OCI-LY7 (cell line): ENCODE measurements at regions not wholly inside any gene's neighbourhood (a gene's known extent, or its start where the extent isn't known, plus 50 kb on each side); places are given as distances from the start of the nearest gene placed in this dataset.

Experiments
- BruUV-seq: library from RNA; stranded (reverse); fragments of 400-500 nt; replicated peaks from 2 replicates; lab custom pipeline; 2021; lab: Mats Ljungman, UMichigan
- CTCF ChIA-PET: fragments of 300-600 bp; sonication (Branson Sonifier 250); formaldehyde crosslinking; loops from one replicate; lab custom pipeline; 2022; ENCODE audit warnings: antibody characterized with exemption; ENCODE audit not compliant: unreplicated experiment; lab: Charles Lee
- POLR2A ChIA-PET: fragments of 300-600 bp; sonication (Branson Sonifier 250); formaldehyde crosslinking; loops from one replicate; lab custom pipeline; 2022; ENCODE audit warnings: antibody characterized with exemption; lab: Charles Lee
- DNase-seq: peaks from one replicate; pipeline ENCODE4 v3.0.0-alpha.2; 2015; ENCODE audit warnings: low spot score
- H2AFZ ChIP-seq: fragments of 200-600 bp; sonication (generic), shearing (Covaris generic); 2 replicates; pipeline ENCODE4 v1.6.1; 2014; ENCODE audit warnings: mild to moderate bottlenecking, antibody characterized with exemption, low read length, moderate library complexity
- H3K27ac ChIP-seq: fragments of 200-600 bp; sonication (generic); 2 replicates; pipeline ENCODE4 v1.5.1; 2014; ENCODE audit warnings: mixed run types, low read depth, mild to moderate bottlenecking, moderate library complexity, low read length, inconsistent platforms; ENCODE audit not compliant: poor library complexity, severe bottlenecking
- H3K36me3 ChIP-seq: fragments of 200-600 bp; sonication (generic); 2 replicates; pipeline ENCODE4 v1.6.1; 2014; ENCODE audit warnings: mild to moderate bottlenecking, antibody characterized with exemption, low read length, moderate library complexity, mixed read lengths; ENCODE audit not compliant: insufficient read depth
- H3K4me1 ChIP-seq: fragments of 200-600 bp; sonication (generic); 2 replicates; pipeline ENCODE4 v1.5.1; 2014; ENCODE audit warnings: mild to moderate bottlenecking, low read length; ENCODE audit not compliant: insufficient read depth, poor library complexity, severe bottlenecking
- H3K4me2 ChIP-seq: fragments of 200-600 bp; sonication (generic); 2 replicates; pipeline ENCODE4 v1.6.1; 2014; ENCODE audit warnings: mild to moderate bottlenecking, low read length
- H3K4me3 ChIP-seq: fragments of 200-600 bp; sonication (generic); 2 replicates; pipeline ENCODE4 v1.5.1; 2014; ENCODE audit warnings: mild to moderate bottlenecking, low read depth, low read length; ENCODE audit not compliant: poor library complexity, severe bottlenecking
- H3K79me2 ChIP-seq: fragments of 200-600 bp; sonication (generic); 2 replicates; pipeline ENCODE4 v1.6.1; 2016; ENCODE audit warnings: low read depth, mild to moderate bottlenecking, low read length, moderate library complexity, mixed read lengths; ENCODE audit not compliant: insufficient read depth
- H3K9me2 ChIP-seq: fragments of 200-600 bp; sonication (generic); 2 replicates; pipeline ENCODE4 v1.6.1; 2016; ENCODE audit warnings: mild to moderate bottlenecking, low read length, mixed read lengths; ENCODE audit not compliant: insufficient read depth
- H3K9me3 ChIP-seq: fragments of 200-600 bp; sonication (generic); 2 replicates; pipeline ENCODE4 v1.6.1; 2014; ENCODE audit warnings: mild to moderate bottlenecking, mixed run types, low read length, mixed read lengths
- H4K20me1 ChIP-seq: fragments of 200-600 bp; sonication (generic); 2 replicates; pipeline ENCODE4 v1.6.1; 2014; ENCODE audit warnings: mild to moderate bottlenecking, antibody characterized with exemption, low read length, moderate library complexity, mixed read lengths; ENCODE audit not compliant: insufficient read depth
- EZH2phosphoT487 ChIP-seq: fragments of 200-600 bp; sonication (generic); IDR thresholded peaks from 2 replicates; pipeline ENCODE4 v1.6.1; 2018; ENCODE audit warnings: low read depth, borderline replicate concordance, mild to moderate bottlenecking, mixed run types, antibody characterized with exemption, low read length, moderate library complexity, mixed read lengths
- intact Hi-C: fragments of 100-400 bp; cut with micrococcal nuclease; formaldehyde crosslinking; loops from one replicate; pipeline ENCODE4 v1.10.0; 2022; ENCODE audit not compliant: unreplicated experiment
- TF ChIP-seq, protein P1 (sequence below): fragments of 200-600 bp; sonication (generic); conservative IDR thresholded peaks from 2 replicates; pipeline ENCODE4 v1.5.1; 2014; ENCODE audit warnings: mild to moderate bottlenecking, antibody characterized with exemption, low read length, moderate library complexity, mixed read lengths

- no peak for TF ChIP-seq EZH2phosphoT487
- TF ChIP-seq, protein P1, sequence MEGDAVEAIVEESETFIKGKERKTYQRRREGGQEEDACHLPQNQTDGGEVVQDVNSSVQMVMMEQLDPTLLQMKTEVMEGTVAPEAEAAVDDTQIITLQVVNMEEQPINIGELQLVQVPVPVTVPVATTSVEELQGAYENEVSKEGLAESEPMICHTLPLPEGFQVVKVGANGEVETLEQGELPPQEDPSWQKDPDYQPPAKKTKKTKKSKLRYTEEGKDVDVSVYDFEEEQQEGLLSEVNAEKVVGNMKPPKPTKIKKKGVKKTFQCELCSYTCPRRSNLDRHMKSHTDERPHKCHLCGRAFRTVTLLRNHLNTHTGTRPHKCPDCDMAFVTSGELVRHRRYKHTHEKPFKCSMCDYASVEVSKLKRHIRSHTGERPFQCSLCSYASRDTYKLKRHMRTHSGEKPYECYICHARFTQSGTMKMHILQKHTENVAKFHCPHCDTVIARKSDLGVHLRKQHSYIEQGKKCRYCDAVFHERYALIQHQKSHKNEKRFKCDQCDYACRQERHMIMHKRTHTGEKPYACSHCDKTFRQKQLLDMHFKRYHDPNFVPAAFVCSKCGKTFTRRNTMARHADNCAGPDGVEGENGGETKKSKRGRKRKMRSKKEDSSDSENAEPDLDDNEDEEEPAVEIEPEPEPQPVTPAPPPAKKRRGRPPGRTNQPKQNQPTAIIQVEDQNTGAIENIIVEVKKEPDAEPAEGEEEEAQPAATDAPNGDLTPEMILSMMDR, result no peak
- Histone ChIP-seq H3K36me3 (no peaks in the 10 kb centered on the region), H3K4me3 (no peak overlapping the region), H4K20me1 (no peaks in the 10 kb centered on the region), H3K9me2 (no peaks in the 10 kb centered on the region), H3K9me3 (no peaks in the 10 kb centered on the region), H3K4me2 (no peak overlapping the region), H3K27ac (no peak overlapping the region), H3K4me1 (no peaks in the 10 kb centered on the region), H3K79me2 (no peaks in the 10 kb centered on the region), H2AFZ (no peak overlapping the region)
- ChIA-PET CTCF (no interaction called here), POLR2A (interaction anchor here (0.5 to 0.8 kb wide), 2 partner anchors 11 to 50 kb away, joined by 3 to 4 read pairs; no protein-coding TSS in a partner anchor)
- DNase-seq, result no peak
- no TSS peak for BruUV-seq
- intact Hi-C loops, result no loop called here
Measured at GRCh38 chr11:106468531-106468930, 391.1 kb downstream of the AASDHPPT start.

- ChIA-PET CTCF (no interaction called here), POLR2A (no interaction called here)
- Histone ChIP-seq H4K20me1 (no peaks in the 10 kb centered on the region), H3K79me2 (no peaks in the 10 kb centered on the region), H3K4me2 (no peak overlapping the region), H3K36me3 (no peaks in the 10 kb centered on the region), H3K4me1 (no peaks in the 10 kb centered on the region), H2AFZ (no peak overlapping the region), H3K4me3 (no peak overlapping the region), H3K27ac (no peak overlapping the region), H3K9me2 (no peaks in the 10 kb centered on the region), H3K9me3 (no peaks in the 10 kb centered on the region)
- BruUV-seq, result no TSS peak
- DNase-seq, result no peak
- intact Hi-C loops, result no loop called here
- TF ChIP-seq, protein P1, result no peak
- no peak for TF ChIP-seq EZH2phosphoT487
Measured at GRCh38 chr11:106470230-106470629, 392.8 kb downstream of the AASDHPPT start.

GRCh38 chr11:106471276-106471675, 393.8 kb downstream of the AASDHPPT start:
- BruUV-seq, result no TSS peak
- TF ChIP-seq, protein P1, result no peak
- TF ChIP-seq EZH2phosphoT487, result no peak
- Histone ChIP-seq H3K4me1 (no peaks in the 10 kb centered on the region), H3K4me2 (no peak overlapping the region), H3K9me2 (no peaks in the 10 kb centered on the region), H2AFZ (no peak overlapping the region), H3K36me3 (no peaks in the 10 kb centered on the region), H4K20me1 (no peaks in the 10 kb centered on the region), H3K4me3 (no peak overlapping the region), H3K27ac (no peak overlapping the region), H3K79me2 (no peaks in the 10 kb centered on the region), H3K9me3 (no peaks in the 10 kb centered on the region)
- ChIA-PET CTCF (no interaction called here), POLR2A (no interaction called here)
- intact Hi-C loops, result no loop called here
- DNase-seq, result no peak
